NCI-H2196 (cell line): ENCODE measurements at regions not wholly inside any gene's neighbourhood (a gene's known extent, or its start where the extent isn't known, plus 50 kb on each side); places are given as distances from the start of the nearest gene placed in this dataset.
"Not testable (repeated sequence)": the region's sequence is repeated elsewhere in the genome, so short reads cannot be mapped to it uniquely, and the experiment has no call there.

Experiments used
- DNase-seq: peaks from one replicate; lab custom pipeline; 2025; ENCODE audit not compliant: unreplicated experiment; lab: John Stamatoyannopoulos, UW

DNA sequence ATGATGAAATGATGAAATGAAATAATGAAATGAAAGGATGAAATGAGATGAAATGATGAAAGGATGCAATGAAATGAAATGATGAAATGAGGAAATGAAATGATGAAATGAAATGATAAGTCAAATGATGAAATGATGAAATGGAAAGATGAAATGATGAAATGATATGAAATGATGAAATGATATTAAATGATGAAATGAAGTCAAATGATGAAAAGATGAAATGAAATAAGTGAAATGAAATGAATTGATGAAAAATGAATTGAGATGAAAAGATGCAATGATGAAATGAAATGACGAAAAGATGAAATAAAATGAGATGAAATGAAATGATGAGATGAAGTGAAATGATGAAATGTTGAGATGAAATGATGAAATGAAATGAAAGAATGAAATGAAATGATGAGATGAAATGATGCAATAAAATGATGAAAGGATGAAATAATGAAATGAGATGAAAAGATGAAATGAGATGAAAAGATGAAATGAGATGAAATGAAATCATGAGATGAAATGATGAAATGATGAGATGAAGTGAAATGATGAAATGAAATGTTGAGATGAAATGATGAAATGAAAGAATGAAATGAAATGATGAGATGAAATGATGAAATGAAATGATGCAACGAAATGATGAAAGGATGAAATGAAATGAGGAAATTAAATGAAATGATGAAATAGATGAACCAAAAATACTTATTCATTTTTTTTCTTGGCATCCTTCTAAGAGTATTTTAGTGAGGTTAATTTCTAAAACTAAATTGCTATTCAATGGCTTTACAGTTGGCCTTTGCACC lies 139.8 kb upstream of the ERV3-1 start:
- DNase-seq: not testable (repeated sequence)

GRCh38 chr7:65145710-65146109 lies 139.2 kb upstream of the ERV3-1 start:
- DNase-seq: not testable (repeated sequence)

GRCh38 chr7:65145008-65145407 lies 138.5 kb upstream of the ERV3-1 start:
- not testable (repeated sequence) for DNase-seq

- DNase-seq: not testable (repeated sequence)
Measured at GRCh38 chr7:65144557-65144956, 138.1 kb upstream of the ERV3-1 start.

GRCh38 chr7:65144119-65144518 lies 137.6 kb upstream of the ERV3-1 start:
- DNase-seq: not testable (repeated sequence)

- not testable (repeated sequence) for DNase-seq
Measured at GRCh38 chr7:65141894-65142293, 135.4 kb upstream of the ERV3-1 start.

- not testable (repeated sequence) for DNase-seq
Measured at GRCh38 chr7:65141405-65141778, 134.9 kb upstream of the ERV3-1 start.

DNA sequence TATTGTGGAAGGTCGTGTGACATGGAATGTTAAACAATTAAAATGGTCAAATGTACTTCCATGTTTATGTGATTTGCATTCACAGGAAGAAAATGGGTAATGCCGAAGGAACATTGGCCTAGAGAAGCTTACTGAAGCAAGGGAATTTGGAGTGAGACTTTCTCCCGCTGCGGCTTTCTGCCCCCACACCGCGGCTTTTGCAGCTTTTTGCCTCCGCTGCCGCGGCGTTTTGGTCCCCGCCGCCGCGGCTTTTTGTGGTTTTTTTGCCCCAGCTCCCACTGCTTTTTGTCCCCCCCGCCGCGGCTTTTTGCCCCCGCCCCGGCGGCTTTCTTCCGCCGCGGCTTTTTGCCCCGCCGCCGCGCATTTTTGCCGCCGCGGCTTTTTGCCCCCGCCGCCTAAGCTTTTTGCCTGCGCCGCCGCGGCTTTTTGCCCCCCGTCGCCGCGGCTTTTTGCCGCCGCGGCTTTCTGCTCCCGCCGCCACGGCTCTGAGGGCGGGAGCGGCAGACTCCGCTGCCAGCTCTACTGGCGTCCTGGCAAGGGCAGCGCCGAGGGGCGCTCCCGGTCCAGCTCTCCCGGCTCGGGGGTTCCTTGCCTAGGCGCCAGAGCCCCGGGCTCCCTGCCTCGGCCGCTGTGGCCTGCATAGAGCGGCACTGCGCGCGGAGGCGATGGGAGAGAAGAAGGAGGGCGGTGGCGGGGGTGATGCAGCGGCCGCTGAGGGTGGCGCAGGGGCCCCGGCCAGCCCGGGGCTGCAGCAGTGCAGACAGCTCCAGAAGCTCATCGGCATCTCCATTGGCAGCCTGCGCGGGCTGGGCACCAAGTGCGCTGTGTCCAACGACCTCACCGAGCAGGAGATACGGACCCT lies 134.3 kb upstream of the ERV3-1 start:
- DNase-seq: not testable (repeated sequence)

- not testable (repeated sequence) for DNase-seq
Measured at GRCh38 chr7:65136850-65137249, 130.4 kb upstream of the ERV3-1 start.

DNA sequence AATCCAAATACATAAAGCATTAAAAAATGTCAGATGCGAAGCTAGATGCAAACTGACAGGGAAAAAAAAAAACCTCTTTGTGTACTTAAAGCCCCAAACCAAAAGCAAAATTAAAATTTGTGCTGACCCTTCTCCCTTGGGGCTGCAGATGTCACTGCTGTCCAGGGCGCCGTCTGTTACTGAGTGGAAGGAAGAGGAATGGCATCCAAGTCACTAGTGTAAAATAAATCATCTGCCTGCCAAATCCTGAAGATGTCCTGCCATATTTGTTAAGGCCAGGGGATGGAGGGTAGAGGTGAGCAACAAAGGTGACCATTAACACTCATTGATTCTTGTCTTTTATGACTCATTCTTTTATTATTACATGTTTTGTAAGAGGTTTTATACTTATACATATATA lies 126.6 kb upstream of the ERV3-1 start:
- DNase-seq: not testable (repeated sequence)

- DNase-seq: not testable (repeated sequence)
Measured at GRCh38 chr7:65132256-65132655, 125.8 kb upstream of the ERV3-1 start.

DNA sequence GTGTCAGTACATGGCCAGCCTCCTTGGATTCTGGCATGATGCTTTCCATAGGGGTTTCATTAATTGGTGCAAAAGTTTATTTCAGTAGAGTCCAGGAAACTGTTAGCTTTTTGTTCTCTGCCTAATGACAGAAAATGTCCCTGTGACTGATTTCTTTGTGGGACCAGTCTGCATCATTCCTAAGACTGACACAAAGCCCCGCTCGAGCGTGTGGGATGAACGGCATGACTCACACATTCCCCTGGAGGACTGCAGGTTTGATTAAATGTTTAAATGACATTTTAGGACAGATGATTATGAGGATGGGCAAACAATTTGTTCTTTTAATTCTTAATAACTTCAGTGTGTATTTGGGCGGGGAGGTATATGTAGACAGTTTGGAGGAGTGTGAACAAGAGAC lies 120.9 kb upstream of the ERV3-1 start:
- not testable (repeated sequence) for DNase-seq

- DNase-seq: not testable (repeated sequence)
Measured at GRCh38 chr7:65124600-65124999, 118.1 kb upstream of the ERV3-1 start.

GRCh38 chr7:65105650-65106203 lies 99.2 kb upstream of the ERV3-1 start:
- DNase-seq: not testable (repeated sequence)

GRCh38 chr7:65100499-65100898 lies 94.0 kb upstream of the ERV3-1 start:
- DNase-seq: not testable (repeated sequence)

DNA sequence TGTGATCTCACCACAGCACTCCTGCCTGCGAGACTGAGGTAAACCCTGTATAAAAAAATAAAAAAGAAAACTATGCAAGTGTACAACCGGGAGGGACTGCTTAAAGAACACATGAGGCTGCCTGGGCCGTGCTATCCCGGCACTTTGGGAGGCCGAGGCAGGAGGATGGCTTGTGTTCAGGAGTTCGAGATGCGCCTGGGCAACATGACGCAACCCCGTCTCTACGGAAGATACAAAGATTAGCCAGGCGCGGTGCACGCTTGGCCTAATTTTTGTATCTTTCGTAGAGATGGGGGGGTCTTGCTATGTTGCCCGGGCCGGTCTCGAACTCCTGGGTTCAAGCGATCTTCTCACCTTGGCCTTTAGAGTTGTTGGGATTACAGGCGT lies 75.2 kb upstream of the ERV3-1 start:
- not testable (repeated sequence) for DNase-seq

GRCh38 chr7:65080799-65081668 lies 74.5 kb upstream of the ERV3-1 start:
- DNase-seq: peak; percentile 67

GRCh38 chr7:65074959-65075358 lies 68.5 kb upstream of the ERV3-1 start:
- not testable (repeated sequence) for DNase-seq

DNA sequence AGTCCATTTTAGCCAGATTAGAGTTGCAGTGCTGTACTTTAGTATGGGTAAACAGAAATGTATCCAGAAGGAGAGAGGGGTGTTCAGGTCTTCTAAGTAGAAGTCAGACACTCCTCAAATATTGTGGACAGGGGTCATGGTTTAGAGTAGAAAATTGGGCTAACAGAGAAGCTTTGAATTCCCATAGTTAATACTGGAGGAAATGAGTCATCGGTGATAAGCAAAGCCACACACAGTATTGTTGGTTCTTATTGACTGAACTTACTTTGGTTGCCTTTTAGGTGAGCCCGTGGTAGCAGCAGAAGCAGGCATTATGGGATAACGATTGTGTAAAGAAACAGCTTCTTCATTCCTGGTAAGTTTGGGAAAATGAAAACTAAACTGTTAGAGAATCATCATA lies 66.7 kb upstream of the ERV3-1 start:
- DNase-seq: not testable (repeated sequence)

DNA sequence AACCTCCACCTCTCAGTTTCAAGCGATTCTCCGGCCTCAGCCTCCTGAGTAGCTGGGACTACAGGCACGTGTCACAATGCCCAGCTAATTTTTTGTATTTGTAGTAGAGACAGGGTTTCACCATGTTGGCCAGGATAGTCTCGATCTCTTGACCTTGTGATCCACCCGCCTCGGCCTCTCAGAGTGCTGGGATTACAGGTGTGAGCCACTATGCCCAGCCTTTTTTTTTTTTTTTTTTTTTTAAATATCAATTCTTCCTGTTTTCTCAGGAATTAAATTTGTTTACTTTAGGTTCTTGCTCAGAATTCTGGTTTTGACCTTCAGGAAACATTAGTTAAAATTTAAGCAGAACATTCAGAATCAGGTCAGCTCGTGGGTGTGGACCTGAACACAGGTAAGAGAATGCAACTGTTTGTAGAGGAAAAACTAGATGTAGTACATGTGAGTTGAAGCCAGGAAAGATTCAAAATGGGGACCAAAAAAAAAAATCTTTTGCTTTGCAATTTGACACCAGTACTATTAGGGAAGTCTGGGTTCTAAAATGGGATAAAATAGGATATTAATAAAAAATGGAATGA lies 65.5 kb upstream of the ERV3-1 start:
- DNase-seq: not testable (repeated sequence)
